AG20443 (cell line): ENCODE measurements at regions not wholly inside any gene's neighbourhood (a gene's known extent, or its start where the extent isn't known, plus 50 kb on each side); places are given as distances from the start of the nearest gene placed in this dataset.

ENCODE experiments used
- DNase-seq: peaks from one replicate; pipeline ENCODE4 v3.0.0; 2012; ENCODE audit warnings: low spot score, mixed read lengths

GRCh38 chr1:243916160-243916559 lies 66.1 kb upstream of the AKT3 start:
- no peak for DNase-seq

- DNase-seq: no peak
Observed at GRCh38 chr1:243912347-243912746, 62.3 kb upstream of the AKT3 start.

GRCh38 chr1:243910607-243911006 lies 60.6 kb upstream of the AKT3 start:
- DNase-seq: no peak

- DNase-seq: peak; percentile 32
Observed at GRCh38 chr1:243903895-243904294, 53.9 kb upstream of the AKT3 start.

GRCh38 chr1:243903041-243903440 lies 53.0 kb upstream of the AKT3 start:
- DNase-seq: no peak

GRCh38 chr1:243902100-243902499 lies 52.1 kb upstream of the AKT3 start:
- DNase-seq: no peak
